Left ventricle myocardium inferior (tissue), 1 donor: ENCODE measurements at regions not wholly inside any gene's neighbourhood (a gene's known extent, or its start where the extent isn't known, plus 50 kb on each side); places are given as distances from the start of the nearest gene placed in this dataset.

Experiments used
- DNase-seq: peaks from one replicate; pipeline ENCODE4 v3.0.0-alpha.2; 2020
- H3K27ac ChIP-seq: fragments of 200-600 bp; replicated peaks from 2 replicates; pipeline ENCODE4 v1.8.0; 2021
- H3K27me3 ChIP-seq: fragments of 200-600 bp; 2 replicates; pipeline ENCODE4 v1.8.0; 2021; ENCODE audit warnings: low read depth
- H3K36me3 ChIP-seq: fragments of 200-600 bp; 2 replicates; pipeline ENCODE4 v1.8.0; 2021
- H3K4me1 ChIP-seq: fragments of 200-600 bp; 2 replicates; pipeline ENCODE4 v1.8.0; 2021
- H3K4me3 ChIP-seq: fragments of 200-600 bp; 2 replicates; pipeline ENCODE4 v1.8.0; 2021; ENCODE audit warnings: mild to moderate bottlenecking, moderate library complexity
- H3K9me3 ChIP-seq: fragments of 200-600 bp; replicated peaks from 2 replicates; pipeline ENCODE4 v1.8.0; 2021
- intact Hi-C: fragments of 100-400 bp; cut with micrococcal nuclease; formaldehyde crosslinking; loops from one replicate; pipeline ENCODE4 v1.11.0; 2022
- TF ChIP-seq, protein P1 (sequence below): fragments of 200-600 bp; IDR thresholded peaks from 2 replicates; pipeline ENCODE4 v1.8.0; 2021; ENCODE audit warnings: antibody characterized with exemption, mild to moderate bottlenecking, borderline replicate concordance
- donor health status: DM: no; HTN: yes; CAD: no; lungs with severe emphysema.

DNA sequence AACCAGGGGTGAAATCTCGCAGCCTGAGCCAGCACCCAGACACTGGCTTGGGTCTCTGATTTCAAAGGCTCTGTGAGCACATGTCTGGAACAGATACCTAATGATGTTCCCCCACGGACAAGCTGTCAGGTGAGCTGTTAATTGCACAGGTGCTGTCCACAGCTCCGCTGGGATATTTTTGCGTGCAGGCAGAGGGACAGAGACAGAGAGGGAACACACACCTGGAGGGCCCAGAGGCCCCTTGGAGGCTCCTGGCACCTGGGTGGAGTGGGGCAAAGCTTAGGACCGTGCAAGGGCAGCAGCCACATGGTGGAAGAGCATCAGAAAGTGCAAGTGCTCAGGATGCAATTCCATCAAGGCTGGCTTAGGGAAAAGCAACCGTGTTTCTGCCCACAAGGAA, 57.3 kb downstream of the ARL6IP4 start:
- intact Hi-C loops = no loop called here
- H3K36me3 ChIP-seq = peaks cover 13% of the 10 kb centered on the region
- no peaks in the 10 kb centered on the region for H3K9me3 ChIP-seq
- no peak overlapping the region for H3K27ac ChIP-seq
- H3K4me3 ChIP-seq = no peak overlapping the region
- H3K4me1 ChIP-seq = peaks cover 28% of the 10 kb centered on the region
- TF ChIP-seq, protein P1, sequence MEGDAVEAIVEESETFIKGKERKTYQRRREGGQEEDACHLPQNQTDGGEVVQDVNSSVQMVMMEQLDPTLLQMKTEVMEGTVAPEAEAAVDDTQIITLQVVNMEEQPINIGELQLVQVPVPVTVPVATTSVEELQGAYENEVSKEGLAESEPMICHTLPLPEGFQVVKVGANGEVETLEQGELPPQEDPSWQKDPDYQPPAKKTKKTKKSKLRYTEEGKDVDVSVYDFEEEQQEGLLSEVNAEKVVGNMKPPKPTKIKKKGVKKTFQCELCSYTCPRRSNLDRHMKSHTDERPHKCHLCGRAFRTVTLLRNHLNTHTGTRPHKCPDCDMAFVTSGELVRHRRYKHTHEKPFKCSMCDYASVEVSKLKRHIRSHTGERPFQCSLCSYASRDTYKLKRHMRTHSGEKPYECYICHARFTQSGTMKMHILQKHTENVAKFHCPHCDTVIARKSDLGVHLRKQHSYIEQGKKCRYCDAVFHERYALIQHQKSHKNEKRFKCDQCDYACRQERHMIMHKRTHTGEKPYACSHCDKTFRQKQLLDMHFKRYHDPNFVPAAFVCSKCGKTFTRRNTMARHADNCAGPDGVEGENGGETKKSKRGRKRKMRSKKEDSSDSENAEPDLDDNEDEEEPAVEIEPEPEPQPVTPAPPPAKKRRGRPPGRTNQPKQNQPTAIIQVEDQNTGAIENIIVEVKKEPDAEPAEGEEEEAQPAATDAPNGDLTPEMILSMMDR = no peak
- no peaks in the 10 kb centered on the region for H3K27me3 ChIP-seq
- DNase-seq = no peak

DNA sequence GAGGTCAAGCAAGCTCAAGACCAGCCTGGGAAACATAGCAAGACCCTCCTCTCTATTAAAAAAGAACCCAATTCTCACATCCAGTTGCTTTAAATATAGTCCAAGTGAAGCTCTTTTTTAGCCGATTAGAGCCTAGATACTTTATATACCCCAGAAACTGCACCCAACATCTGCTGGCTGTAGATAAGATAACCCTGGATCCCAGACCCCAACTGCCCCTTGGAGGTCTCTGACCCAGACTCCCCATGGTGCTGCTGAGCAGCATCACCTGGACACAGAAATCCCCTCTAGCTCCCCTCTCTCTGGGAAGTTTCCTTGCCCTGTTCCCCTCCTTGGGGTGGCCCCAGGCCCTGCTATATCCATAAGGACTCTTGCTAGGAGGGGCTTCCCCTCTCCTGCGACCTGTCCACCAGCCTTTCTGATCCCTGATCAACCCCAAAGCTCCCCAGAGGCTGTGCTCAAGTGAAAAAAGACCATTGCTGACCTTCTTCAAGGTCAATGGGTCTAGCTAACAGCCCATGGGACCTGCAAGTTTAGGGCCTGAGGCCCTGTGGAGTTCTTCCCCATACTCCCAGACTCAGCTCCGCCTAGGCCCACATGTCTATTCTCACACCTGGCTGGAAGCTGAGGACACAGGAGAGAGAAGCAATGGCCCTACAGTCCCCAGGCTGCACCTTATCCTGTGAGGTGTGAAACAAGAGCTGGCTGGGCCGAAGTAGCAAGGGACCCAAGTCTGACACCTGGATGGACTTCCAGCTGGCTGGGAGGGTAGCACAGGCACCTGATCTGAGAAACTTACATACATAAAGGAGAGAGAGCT, 56.2 kb downstream of the ARL6IP4 start:
- intact Hi-C loops = no loop called here
- H3K36me3 ChIP-seq = peaks cover 24% of the 10 kb centered on the region
- TF ChIP-seq, protein P1 = no peak
- H3K9me3 ChIP-seq = no peaks in the 10 kb centered on the region
- H3K4me3 ChIP-seq = no peak overlapping the region
- DNase-seq = no peak
- no peak overlapping the region for H3K27ac ChIP-seq
- H3K27me3 ChIP-seq = no peaks in the 10 kb centered on the region
- H3K4me1 ChIP-seq = peaks cover 18% of the 10 kb centered on the region

DNA sequence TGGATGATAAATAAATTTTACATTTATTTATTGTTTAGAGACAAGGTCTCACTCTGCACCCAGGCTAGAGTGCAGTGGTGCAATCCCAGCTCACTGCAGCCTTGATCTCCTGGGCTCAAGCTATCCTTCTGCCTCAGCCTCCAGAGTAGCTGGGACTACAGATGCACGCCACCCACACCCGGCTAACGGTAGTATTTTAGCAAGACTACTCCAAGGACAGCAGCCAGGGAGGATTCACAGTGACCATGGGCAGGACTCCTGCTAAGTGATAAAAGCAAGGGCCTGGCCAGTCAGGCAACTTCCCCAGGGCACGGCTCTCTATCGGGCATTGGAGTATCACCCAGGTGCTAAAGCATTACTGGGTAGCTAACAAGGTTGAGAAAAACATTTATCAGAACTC, 55.4 kb downstream of the ARL6IP4 start:
- no peaks in the 10 kb centered on the region for H3K27me3 ChIP-seq
- H3K4me1 ChIP-seq = peaks cover 18% of the 10 kb centered on the region
- H3K9me3 ChIP-seq = no peaks in the 10 kb centered on the region
- H3K36me3 ChIP-seq = peaks cover 27% of the 10 kb centered on the region
- intact Hi-C loops = no loop called here
- H3K4me3 ChIP-seq = no peak overlapping the region
- no peak overlapping the region for H3K27ac ChIP-seq
- DNase-seq = no peak
- TF ChIP-seq, protein P1 = no peak

DNA sequence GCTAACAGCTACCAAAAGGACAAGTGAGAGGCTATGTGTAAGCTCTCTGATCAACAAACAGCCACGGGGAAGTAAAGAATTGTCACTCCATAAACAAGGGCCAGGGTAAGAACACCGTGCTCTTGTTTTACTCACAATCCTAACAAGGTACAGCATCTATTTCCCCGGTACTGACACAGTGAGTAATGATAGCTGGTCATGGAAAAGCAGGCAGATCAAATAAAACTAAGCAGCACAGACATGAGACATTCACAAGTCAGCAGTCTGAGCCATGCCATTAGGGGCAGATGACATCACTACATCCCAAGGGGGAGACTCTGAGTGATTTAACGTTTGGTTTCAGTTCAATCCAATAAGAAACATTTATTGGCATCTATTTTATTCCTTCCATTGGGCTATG, 54.4 kb downstream of the ARL6IP4 start:
- Histone ChIP-seq H3K36me3 (peaks cover 27% of the 10 kb centered on the region), H3K4me1 (peaks cover 18% of the 10 kb centered on the region), H3K9me3 (no peaks in the 10 kb centered on the region), H3K4me3 (no peak overlapping the region), H3K27me3 (no peaks in the 10 kb centered on the region), H3K27ac (no peak overlapping the region)
- intact Hi-C loops = no loop called here
- no peak for DNase-seq
- TF ChIP-seq, protein P1 = no peak

DNA sequence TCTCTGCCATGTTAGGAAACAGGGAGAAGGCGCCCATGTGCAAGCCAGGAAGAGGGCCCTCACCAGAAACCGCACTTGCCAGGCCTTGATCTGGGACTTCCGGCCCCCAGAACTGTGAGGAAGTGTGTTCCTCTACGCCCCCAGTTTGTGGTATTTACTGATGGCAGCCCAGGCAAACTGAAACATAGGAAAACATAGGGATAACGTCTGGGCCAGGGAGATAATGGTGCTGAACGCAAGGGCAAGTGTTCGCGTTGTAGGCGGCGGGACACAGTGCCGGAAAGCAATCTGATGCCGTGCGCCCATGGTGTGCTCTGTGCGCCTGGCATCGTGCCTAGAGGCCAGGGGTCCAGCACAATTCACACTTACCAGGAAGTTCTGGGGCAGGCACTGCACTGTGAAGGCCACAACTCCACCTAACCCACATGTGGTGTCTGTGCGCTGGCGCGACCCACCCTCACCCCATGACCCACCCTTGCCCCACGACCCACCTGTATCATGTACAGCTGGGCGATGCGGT, 53.6 kb downstream of the ARL6IP4 start:
- TF ChIP-seq, protein P1 = no peak
- intact Hi-C loops = no loop called here
- H3K27me3 ChIP-seq = no peaks in the 10 kb centered on the region
- no peaks in the 10 kb centered on the region for H3K9me3 ChIP-seq
- no peak for DNase-seq
- H3K36me3 ChIP-seq = peaks cover 27% of the 10 kb centered on the region
- peaks cover 18% of the 10 kb centered on the region for H3K4me1 ChIP-seq
- no peak overlapping the region for H3K4me3 ChIP-seq
- peak overlapping the region; percentile 4 for H3K27ac ChIP-seq
